ENCODE measurements at regions not wholly inside any gene's neighbourhood (a gene's known extent, or its start where the extent isn't known, plus 50 kb on each side); places are given as distances from the start of the nearest gene placed in this dataset.

DNA sequence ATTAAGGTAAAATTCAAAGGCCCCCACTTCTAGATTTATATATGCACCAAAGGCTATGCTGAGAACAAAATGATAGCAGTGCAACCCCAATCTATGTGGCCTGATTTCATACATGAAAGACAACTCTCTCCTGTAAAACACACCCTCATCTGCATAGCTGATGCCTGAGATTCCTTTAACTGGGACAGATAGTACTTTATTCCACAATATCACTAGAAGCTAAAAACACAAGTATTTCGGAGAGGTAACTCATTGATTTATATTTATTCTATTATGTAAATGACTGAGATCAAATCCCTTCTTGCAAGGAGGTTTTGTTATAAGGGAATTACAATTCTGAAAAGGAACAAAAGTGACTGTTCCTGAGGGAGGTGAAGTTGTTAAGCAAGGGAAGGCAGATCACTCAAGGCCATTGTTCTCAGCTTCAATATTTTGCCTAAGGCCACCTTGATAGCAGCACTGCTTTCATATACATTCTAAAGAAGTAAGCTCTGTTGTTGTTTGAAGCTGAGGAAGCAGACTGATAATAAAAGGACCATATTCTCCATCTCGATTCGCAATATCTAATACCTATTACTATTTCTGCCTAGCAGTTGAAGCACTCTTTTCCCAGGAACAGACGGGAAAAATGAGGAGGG is 471.0 kb upstream of the CDH7 start:
- TF ChIP-seq POLR2A (IDR thresholded peaks at IDR 0.05; ENCODE audit: low read length) = no peak
- TF ChIP-seq GATA1 (IDR thresholded peaks at IDR 0.05; ENCODE audit: low read depth, low read length) = no peak
